Lung (tissue), 11 donors: ENCODE measurements at regions not wholly inside any gene's neighbourhood (a gene's known extent, or its start where the extent isn't known, plus 50 kb on each side); places are given as distances from the start of the nearest gene placed in this dataset.

Source experiments
- ATAC-seq: fragments of 200-7000 bp; cut with Tn5 transposase; one replicate; pipeline ENCODE4 v1.9.1; 2020; ENCODE audit warnings: moderate number of reproducible peaks; ENCODE audit not compliant: insufficient read depth, low FRiP score
- DNase-seq, 3 donors: peaks; one replicate each; pipeline ENCODE4 v3.0.0-alpha.2; 2013 to 2017
- H3K27ac ChIP-seq, 2 donors: one replicate each; pipeline ENCODE4 v1.5.1; 2013; ENCODE audit warnings: mild to moderate bottlenecking in 2 of 2, moderate library complexity in 2 of 2, control low read depth in 1 of 2, inconsistent platforms in 1 of 2, low read depth in 1 of 2, low read length in 1 of 2
- H3K27me3 ChIP-seq, 3 donors: one replicate each; pipeline ENCODE4 v1.5.1; 2013; ENCODE audit warnings: low read length in 2 of 3; ENCODE audit not compliant: control insufficient read depth in 3 of 3, insufficient read depth in 3 of 3
- H3K36me3 ChIP-seq, 4 donors: one replicate each; pipeline ENCODE4 v1.5.1; 2013; ENCODE audit warnings: low read length in 4 of 4, mild to moderate bottlenecking in 1 of 4, moderate library complexity in 1 of 4; ENCODE audit not compliant: control insufficient read depth in 4 of 4, insufficient read depth in 4 of 4
- H3K4me1 ChIP-seq, 5 donors: one replicate each; pipeline ENCODE4 v1.5.1; 2013; ENCODE audit warnings: low read length in 5 of 5, mild to moderate bottlenecking in 2 of 5, moderate library complexity in 1 of 5; ENCODE audit not compliant: control insufficient read depth in 5 of 5, insufficient read depth in 5 of 5
- H3K4me3 ChIP-seq: one replicate; pipeline ENCODE4 v1.5.1; 2013; ENCODE audit warnings: mild to moderate bottlenecking, control low read depth, moderate library complexity
- H3K9ac ChIP-seq, 2 donors: one replicate each; pipeline ENCODE4 v1.5.1; 2013; ENCODE audit warnings: low read length in 2 of 2, control low read depth in 1 of 2; ENCODE audit not compliant: insufficient read depth in 1 of 2
- H3K9me3 ChIP-seq, 4 donors: one replicate each; pipeline ENCODE4 v1.5.1; 2013; ENCODE audit warnings: low read length in 3 of 4, mild to moderate bottlenecking in 1 of 4, moderate library complexity in 1 of 4; ENCODE audit not compliant: control insufficient read depth in 4 of 4, insufficient read depth in 3 of 4
- CTCF ChIP-seq: IDR thresholded peaks from 2 replicates; pipeline ENCODE4 v1.5.1; 2012; ENCODE audit warnings: mild to moderate bottlenecking; ENCODE audit errors: control extremely low read depth, extremely low read depth
- WGBS, 2 donors: extraction: QIAGEN DNeasy Blood & Tissue Kit; methylation state at CpG; one replicate each; pipeline ENCODE4 v1.1.7; 2013; 5-methylcytosine and 5-hydroxymethylcytosine counted together
- donor health status: control.
- donor health status: control.
- donor health status: Bipolar disorder and iron deficiency.
- donor health status: healthy.
- donor health status: DM: yes; HTN: yes; CAD: no.

DNA sequence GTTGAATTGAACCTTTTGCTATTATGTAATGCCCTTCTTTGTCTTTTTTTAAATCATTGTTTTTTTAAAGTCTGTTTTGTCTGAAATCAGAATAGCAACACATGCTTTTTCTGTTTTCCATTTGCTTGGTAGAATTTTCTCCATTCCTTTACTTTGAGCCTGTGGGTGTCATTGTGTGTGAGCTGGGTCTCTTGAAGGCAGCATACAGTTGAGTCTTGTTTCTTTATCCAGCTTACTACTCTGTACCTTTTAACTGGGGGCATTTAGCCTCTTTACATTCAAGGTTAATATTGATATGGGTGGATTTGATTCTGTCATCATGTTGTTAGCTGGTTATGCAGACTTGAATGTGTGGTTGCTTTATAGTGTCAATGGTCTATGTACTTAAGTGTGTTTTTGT lies 292.0 kb downstream of the MAP2K4 start:
- ATAC-seq (no peak), DNase-seq (no peak)
- peaks cover 0 to 7% (median 3%) of the 10 kb centered on the region in 4 donors for H3K9me3 ChIP-seq
- H3K36me3 ChIP-seq: no peaks in the 10 kb centered on the region
- no peak for TF ChIP-seq CTCF
- no peaks in the 10 kb centered on the region for H3K4me1 ChIP-seq
- no peak overlapping the region for H3K27ac ChIP-seq
- no peak overlapping the region for H3K9ac ChIP-seq
- H3K4me3 ChIP-seq: no peak overlapping the region
- H3K27me3 ChIP-seq: no peaks in the 10 kb centered on the region

DNA sequence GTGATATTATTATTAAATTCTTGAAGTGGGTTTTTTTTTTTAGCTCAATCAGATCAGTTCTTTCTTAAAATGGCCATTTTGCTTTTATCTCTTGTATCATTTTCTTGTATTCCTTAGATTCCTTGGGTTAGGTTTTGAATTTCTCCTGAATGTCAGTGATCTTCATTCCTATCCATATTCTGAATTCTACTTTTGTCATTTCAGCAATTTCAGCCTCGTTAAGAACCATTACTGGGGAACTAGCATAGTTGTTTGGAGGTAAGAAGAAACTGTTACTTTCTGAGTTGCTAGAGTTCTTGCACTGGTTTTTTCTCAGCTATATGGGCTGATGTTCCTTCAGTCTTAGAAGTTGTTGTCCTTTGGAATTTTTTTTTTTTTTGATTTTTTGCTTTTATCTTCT lies 293.1 kb downstream of the MAP2K4 start:
- no peak overlapping the region for H3K9ac ChIP-seq
- no peak overlapping the region for H3K27ac ChIP-seq
- no peaks in the 10 kb centered on the region for H3K36me3 ChIP-seq
- no peak for DNase-seq
- no peak for TF ChIP-seq CTCF
- no peaks in the 10 kb centered on the region for H3K27me3 ChIP-seq
- ATAC-seq: no peak
- H3K4me1 ChIP-seq: peaks cover 0 to 5% (median 0%) of the 10 kb centered on the region in 5 donors
- 88 to 90% methylated on average over 1 of the region's 1 CpG for WGBS, 2 donors
- peaks cover 0 to 7% (median 3%) of the 10 kb centered on the region in 4 donors for H3K9me3 ChIP-seq
- H3K4me3 ChIP-seq: no peak overlapping the region

- H3K27me3 ChIP-seq: no peaks in the 10 kb centered on the region
- no peak for ATAC-seq
- no peak overlapping the region for H3K4me3 ChIP-seq
- H3K27ac ChIP-seq: no peak overlapping the region
- H3K9ac ChIP-seq: no peak overlapping the region
- no peak for TF ChIP-seq CTCF
- WGBS, 2 donors: 80 to 97% methylated on average over 1 of the region's 1 CpG
- peaks cover 0 to 7% (median 3%) of the 10 kb centered on the region in 4 donors for H3K9me3 ChIP-seq
- H3K4me1 ChIP-seq: peaks cover 0 to 5% (median 0%) of the 10 kb centered on the region in 5 donors
- H3K36me3 ChIP-seq: no peaks in the 10 kb centered on the region
- DNase-seq: no peak
These were observed 295.3 kb downstream of the MAP2K4 start for GRCh38 chr17:12316021-12316420.

DNA sequence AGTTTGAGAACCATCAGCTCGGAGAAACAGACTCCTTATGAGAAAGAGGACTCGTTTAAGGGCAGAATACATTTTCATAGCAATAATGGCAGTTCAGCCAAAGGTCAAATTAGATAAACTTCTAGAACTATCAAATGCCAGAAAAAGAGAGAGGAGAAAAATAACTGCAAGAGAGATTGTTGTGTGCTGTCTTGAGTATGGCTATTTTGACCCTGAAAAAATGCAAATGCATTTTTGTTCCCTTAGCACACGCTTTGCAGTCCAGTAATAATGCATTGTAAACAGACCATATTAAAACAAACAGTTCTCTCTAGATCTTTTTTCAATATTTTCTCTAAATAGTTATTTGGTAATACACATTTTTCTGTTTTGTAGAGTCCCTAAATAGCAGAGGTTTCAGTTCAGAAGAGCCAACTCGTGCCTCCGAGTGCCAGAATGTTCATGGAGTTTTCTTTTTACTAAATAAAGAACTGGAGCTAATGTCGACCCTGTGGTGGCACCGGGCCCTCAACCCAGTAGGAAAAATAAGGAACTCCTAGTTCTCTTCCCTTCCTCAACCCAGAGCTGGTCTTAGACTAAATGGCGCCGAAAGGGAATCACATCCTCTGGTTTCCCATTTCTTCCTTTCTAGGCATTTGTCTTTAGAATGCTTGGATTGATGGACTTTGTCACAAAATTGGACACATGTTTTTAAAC lies 298.0 kb downstream of the MAP2K4 start:
- peak in 2 of 3 donors; percentile 68 to 72 for DNase-seq
- H3K9ac ChIP-seq: no peak overlapping the region
- H3K4me1 ChIP-seq: peaks cover 0 to 5% (median 0%) of the 10 kb centered on the region in 5 donors
- ATAC-seq: no peak
- no peak overlapping the region for H3K4me3 ChIP-seq
- no peaks in the 10 kb centered on the region for H3K27me3 ChIP-seq
- 68 to 80% methylated on average over 9 of the region's 9 CpGs for WGBS, 2 donors
- no peaks in the 10 kb centered on the region for H3K36me3 ChIP-seq
- no peak overlapping the region for H3K27ac ChIP-seq
- TF ChIP-seq CTCF: no peak
- peaks cover 0 to 7% (median 0%) of the 10 kb centered on the region in 4 donors for H3K9me3 ChIP-seq
